Fibroblast of mammary gland (primary cell): ENCODE measurements at regions not wholly inside any gene's neighbourhood (a gene's known extent, or its start where the extent isn't known, plus 50 kb on each side); places are given as distances from the start of the nearest gene placed in this dataset.

Source experiments
- DNase-seq: peaks from one replicate; pipeline ENCODE4 v3.0.0-alpha.2; 2010; ENCODE audit warnings: low read depth
- H3K4me3 ChIP-seq: 2 replicates; pipeline ENCODE4 v1.5.1; 2011; ENCODE audit warnings: low read depth, mild to moderate bottlenecking, low read length, moderate library complexity; ENCODE audit not compliant: control insufficient read depth
- CTCF ChIP-seq: conservative IDR thresholded peaks from 2 replicates; pipeline ENCODE4 v1.5.1; 2011; ENCODE audit warnings: low read depth, low read length, inconsistent platforms; ENCODE audit not compliant: control insufficient read depth, insufficient read depth

GRCh38 chr1:239593527-239593926, 207.2 kb downstream of the CHRM3 start:
- DNase-seq, result no peak
- no peak overlapping the region for H3K4me3 ChIP-seq
- TF ChIP-seq CTCF, result no peak

DNA sequence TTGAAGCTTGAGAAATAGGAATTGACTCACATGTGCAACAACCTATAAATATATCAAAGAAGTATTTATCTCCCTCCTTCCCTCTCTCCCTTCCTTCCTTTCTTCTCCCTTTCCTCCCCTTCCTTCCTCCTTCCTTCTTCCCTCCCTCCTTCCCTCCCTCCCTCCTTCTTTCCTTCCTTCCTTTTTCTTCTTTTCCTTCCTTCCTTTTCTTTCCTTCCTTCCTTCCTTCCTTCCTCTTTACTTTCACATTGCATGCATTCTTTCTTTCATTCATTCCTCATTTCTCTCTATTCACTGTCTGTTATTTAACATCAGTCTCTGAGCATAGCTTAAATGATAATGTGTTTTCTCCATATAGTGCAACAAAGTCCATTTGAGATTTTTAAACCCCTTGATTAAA, 214.2 kb downstream of the CHRM3 start:
- no peak for TF ChIP-seq CTCF
- no peak overlapping the region for H3K4me3 ChIP-seq
- no peak for DNase-seq

DNA sequence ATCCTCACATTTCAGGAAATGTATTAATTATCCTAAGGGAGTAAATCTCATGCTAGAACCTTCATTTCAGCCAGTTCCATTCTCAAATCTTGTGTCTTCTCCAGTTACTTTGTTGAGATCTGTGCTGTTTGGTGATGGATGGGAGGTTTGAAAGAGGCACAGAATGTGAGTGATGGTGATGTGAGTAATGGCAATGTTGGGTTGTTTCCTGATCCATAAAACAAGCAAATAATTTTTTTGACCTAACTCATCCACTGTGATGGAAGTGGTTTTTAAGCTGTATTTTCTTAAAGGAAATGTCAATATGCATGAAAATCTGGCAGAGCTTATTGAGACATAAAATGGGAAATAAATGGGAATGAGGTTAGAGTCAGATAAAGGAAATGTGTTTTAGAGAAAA, 214.7 kb downstream of the CHRM3 start:
- TF ChIP-seq CTCF, result no peak
- no peak overlapping the region for H3K4me3 ChIP-seq
- DNase-seq, result no peak

DNA sequence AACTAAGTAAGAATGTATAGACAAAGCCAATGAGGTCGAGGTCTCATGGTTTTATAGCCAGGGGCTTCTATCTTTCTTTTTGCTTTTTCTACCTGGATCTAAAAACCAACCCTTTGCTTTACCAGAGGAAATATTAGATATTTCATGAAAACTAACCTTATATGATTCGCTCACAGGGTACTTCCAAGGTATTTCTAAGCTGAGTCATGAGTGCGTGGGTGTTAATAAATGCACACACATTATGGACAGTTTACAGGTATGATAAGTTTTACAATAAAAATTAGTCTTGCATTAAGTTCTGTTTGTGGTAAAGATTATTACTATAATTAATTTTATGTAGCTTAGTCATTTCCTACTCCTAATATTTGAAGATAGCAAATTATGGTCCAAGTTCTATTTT, 217.2 kb downstream of the CHRM3 start:
- H3K4me3 ChIP-seq, result no peak overlapping the region
- TF ChIP-seq CTCF, result no peak
- DNase-seq, result no peak

DNA sequence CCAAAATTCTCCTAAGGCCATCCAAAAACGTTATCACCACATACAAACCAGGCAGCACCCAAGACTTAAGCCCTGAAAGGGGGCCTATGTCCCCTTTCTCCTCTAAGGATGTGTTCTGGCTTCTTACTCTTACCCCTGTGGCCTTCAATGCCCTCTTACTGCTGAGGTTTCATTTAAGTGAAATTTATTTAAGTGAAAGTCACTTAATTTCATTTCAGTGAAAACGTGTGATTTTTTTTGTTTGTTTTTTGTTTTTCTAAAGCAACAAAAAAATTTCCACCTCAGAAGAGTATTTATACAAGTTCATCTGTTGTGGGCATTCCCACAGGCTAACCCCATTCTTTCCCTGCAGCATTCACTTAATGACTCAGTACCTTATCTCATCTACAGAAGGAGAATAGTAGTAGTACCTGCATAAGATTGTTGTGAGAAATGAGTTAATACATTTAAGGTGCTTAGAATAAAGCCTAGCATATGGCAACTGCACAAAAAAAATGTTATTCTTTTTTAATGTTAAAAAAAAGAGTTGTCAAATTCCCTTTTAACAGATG, 220.6 kb downstream of the CHRM3 start:
- TF ChIP-seq CTCF, result no peak
- no peak for DNase-seq
- no peak overlapping the region for H3K4me3 ChIP-seq

DNA sequence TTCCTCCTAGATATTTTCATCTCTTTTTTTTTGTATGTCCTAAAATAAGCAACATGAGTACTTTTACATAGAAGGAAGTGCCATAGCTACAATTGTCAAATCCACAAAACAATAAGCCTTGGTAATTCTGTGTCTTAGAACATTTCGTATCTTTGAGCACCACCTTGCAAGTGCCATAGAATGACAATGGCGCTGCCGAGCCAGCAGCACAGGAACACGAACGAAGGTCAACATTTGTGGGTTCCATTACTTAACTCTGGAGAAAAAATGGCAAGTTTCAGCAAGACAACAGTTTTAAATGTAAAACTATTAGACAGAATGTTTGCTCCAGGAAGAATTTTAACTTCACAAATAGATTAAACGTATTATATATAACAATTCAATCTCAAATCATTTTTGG, 222.1 kb downstream of the CHRM3 start:
- no peak for TF ChIP-seq CTCF
- DNase-seq, result no peak

GRCh38 chr1:239612379-239612778, 226.0 kb downstream of the CHRM3 start:
- H3K4me3 ChIP-seq, result no peak overlapping the region
- no peak for TF ChIP-seq CTCF
- no peak for DNase-seq

More for the DNA sequence above, 222.1 kb downstream of the CHRM3 start:
- no peak overlapping the region for H3K4me3 ChIP-seq
